Activated CD8-positive, alpha-beta memory T cell treated with anti-CD3 and anti-CD28 coated beads, Interleukin-2, amount 50 U/mL, for 1 hour (primary cell): ENCODE measurements at regions not wholly inside any gene's neighbourhood (a gene's known extent, or its start where the extent isn't known, plus 50 kb on each side); places are given as distances from the start of the nearest gene placed in this dataset.

Experiments
- DNase-seq: peaks from one replicate; pipeline ENCODE4 v3.0.0-alpha.2; 2020; ENCODE audit errors: extremely low read depth

DNA sequence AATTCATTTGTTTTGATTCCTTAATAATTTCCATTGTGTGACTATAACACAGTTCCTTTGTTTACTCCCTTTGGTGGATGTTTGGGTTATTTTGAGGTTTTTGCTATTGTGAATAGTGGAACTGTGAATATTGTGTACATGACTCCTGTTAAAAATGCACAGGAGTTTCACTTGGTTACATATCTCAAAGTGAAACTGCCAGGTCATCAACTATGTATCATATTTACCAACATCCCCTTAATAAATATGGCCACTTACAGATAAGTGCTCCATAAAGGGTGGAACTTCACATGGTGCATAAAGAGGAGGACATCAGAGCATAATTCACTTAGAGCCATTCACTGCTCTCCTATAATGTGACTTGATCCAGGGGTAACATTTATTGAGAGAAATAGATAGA is 328.9 kb downstream of the SEC23A start:
- no peak for DNase-seq

DNA sequence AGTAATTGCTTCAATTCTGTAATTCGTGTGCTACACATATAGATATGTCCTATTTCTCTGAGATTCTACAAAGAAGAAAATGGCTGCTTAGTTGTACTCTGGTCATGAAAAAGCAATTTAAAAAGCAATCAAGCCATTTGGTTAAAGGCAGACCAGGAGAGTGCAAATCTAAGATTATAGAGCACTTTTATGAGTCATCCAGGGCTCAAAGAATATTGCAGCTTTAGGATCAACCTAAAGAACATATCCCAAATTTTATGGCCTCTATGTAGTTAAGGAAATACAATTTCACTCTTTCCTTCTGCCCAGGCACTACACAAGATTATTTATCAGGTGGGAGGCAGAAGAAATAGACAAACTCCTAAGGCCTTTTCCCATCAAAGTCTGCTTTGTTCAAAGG is 332.8 kb downstream of the SEC23A start:
- DNase-seq: no peak

DNA sequence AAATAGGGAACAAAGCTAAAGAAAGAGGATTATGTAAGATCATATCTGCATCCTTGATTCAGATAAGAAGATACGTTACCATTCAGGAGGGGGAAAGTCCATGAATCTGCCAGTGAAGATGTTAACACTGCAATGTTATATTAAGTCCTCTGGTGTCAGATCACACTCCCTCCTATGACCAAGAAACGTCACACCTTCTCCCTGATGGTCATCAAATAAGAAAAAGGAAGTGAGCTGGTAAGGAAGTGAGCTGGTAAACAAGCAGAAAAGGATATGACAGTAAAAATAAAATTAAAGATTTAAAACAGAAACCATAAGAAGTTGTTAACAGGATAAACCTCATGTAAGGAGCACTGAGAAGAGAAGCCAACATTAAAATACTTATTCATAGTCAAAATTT is 340.2 kb downstream of the SEC23A start:
- no peak for DNase-seq

DNA sequence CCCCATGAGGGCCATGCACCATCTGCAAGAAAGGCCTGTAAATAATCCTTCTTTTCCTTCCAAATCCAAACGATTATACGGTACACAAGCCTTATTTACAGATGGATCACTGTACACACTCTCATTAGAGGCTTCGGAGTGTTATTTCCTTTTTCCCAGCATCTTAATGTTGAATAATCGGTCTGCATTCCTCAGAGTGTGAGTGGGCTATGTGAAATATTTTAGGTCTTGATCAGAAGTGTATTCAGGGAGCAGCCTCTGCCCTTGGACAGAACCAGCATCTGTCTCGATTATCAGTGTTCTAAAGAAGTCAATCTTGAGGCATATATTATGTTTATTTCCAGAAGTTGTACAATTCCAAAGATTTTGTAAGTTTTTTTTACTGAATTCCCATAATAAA is 340.6 kb downstream of the SEC23A start:
- DNase-seq: no peak

DNA sequence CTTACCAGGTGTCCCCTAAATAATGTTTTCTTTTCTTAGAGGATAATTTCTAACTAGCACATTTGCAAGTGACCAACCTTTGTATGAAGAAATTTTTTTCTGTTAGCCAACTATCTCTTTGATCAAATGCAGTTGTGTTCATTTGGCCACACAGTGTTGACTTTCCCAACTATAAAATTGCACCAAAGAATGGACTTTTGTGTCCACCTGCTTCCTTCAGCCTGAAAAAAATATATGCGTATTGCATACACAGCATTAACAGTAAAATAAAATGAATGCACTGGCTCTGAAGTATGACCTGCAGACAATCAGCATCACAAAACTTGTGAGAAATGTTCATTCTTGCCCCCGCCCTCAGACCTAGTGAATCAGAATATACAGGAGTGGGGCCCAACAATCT is 342.0 kb downstream of the SEC23A start:
- no peak for DNase-seq

DNA sequence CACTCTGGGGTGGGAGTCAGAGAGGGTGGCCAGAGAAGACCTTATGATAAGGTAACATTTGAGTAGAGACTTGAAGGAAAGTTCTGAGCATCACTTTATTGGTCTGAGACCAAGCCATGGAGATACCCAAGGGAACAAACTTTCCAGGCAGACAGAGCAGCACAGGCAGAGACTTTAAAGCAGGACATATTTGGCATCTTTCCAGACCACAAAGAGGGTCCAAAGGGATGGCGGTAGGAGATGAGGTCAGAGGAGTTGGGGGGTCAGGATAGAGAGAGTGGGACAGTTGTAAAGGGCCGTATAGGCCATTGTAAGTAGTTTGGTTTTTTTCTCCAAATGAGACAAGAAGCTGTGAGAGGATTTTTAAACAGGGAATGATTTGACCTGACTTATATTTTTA is 344.4 kb downstream of the SEC23A start:
- no peak for DNase-seq

DNA sequence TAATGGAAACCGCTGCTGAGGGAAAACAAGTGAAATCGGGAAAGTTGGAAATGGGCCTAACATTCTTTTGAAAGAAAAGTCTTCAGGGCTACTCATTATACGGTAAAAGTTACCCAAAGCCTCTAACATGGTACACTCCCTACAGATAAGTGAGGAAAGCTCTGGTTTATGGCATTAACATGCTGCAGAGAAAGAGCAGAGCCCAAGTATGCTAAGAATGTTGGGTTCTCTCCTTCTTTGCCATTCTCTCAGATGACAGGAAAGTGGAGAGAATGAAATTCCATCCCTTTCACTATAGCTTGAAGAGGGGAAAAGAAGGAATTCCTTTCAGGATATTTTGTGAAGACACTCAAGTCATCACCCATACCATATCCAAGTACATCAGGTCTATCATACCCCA is 348.0 kb downstream of the SEC23A start:
- no peak for DNase-seq

DNA sequence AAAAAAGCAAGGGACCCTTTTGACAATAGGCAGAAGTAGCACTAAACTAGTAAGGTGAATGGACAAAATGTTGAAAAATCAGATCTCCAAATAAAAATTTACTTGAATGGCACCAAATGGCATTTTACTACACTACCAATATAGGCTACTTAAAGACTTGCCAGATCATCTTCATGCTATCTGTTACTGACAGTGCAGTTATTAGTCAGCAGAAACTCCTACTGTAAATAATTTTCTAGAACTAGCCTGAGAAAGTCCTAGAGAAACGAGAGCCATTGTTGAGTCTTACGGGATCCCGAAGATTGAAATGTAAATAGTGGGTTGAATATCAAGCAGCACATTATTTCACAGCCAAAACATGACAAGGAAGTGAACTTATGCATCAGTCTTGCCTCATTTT is 350.3 kb downstream of the SEC23A start:
- DNase-seq: no peak

DNA sequence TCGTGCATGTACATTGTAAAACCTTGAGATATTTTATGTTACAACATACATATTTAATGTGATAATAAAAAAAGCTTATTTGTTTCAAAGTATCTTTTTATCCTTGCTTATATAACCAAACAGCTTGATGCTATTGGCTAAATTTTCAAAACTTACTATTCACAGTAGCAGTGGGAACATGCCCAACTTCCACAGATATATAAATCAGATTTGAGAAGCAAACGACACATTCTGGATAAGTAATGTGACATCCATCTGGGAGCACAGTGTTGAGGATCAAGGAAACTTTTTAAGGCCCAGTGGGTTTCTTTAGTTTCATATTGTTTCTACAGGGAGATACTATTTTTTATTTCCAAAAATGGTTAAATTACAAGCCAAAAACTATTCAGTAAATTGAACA is 350.7 kb downstream of the SEC23A start:
- DNase-seq: no peak

DNA sequence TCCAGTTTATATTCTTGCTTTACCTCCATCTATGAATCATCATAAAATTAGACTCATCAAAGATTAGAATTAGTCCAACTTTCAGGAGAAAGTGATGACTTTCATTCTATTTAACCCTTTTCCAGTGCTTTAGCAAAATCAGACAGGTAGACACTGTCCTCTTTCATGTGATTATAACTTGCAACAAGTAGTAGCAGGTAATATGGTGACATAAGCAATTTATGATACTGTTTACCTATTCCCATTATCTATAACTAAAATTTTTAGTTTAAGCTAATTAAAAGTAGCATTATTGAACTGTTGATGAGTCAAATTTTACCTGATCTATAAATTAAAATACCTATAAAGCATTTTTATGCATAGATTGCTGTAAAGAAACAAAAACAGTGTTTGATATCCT is 351.6 kb downstream of the SEC23A start:
- DNase-seq: no peak

DNA sequence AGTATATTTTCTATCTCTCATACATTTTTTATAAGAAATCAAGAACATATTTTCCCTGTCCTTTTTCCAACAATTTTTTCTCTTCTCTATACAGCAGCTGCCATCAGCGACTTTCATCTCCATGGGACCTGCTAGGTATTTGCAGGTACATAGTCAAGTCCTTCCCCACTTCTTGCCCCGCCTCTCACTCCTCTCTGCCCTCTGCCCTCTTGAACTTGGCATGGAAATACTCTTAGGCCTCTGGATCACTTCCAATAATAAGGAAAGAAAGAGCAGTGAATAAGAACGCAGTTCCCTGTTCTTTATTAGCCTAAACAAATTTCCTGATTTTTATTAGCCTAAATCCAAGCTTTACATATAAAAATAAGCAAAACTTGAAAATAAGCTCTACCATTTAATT is 353.1 kb downstream of the SEC23A start:
- no peak for DNase-seq

DNA sequence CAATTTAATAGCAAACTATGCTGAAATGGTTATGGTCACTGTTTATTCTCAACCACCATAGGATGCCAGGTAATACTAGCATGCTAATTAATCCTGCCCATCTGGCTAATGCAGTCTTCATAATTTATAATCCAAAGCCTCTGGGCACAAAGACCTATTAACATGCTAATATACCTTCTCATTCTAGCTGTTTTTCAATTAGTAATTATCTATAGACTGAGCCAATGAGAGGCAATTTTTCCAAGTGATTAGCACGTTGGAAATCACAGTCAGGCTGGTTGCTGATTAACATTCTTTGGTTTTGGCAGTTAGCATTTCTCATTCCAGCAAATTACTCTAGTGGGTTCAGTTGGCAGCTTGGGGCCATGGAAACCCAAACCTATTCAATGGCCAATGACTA is 357.2 kb downstream of the SEC23A start:
- DNase-seq: no peak

DNA sequence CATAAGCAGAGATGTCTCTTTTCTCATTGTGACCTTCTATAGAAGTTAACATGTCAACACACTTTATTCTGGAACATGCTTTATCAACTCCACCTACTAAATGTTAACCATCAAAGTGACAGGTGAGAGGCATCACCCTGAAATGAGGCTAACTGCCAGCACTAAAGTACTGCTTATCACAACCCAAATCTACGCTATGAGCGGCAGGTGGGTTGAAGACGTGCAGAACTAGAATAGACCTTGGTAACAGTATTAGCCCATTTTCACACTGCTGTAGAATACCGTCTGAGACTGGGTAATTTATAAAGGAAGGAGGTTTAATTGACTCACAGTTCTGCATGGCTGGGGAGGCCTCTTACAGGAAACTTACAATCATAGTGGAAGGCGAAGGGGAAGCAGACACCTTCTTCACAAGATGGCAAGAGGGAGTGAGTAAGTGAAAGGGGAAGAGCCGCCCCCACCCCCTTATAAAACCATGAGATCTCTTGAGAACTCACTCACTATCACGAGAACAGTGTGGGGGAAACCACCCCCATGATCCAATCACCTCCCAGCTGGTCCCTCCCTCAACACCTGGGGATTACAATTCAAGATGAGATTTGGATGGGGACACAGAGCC is 359.0 kb downstream of the SEC23A start:
- no peak for DNase-seq

DNA sequence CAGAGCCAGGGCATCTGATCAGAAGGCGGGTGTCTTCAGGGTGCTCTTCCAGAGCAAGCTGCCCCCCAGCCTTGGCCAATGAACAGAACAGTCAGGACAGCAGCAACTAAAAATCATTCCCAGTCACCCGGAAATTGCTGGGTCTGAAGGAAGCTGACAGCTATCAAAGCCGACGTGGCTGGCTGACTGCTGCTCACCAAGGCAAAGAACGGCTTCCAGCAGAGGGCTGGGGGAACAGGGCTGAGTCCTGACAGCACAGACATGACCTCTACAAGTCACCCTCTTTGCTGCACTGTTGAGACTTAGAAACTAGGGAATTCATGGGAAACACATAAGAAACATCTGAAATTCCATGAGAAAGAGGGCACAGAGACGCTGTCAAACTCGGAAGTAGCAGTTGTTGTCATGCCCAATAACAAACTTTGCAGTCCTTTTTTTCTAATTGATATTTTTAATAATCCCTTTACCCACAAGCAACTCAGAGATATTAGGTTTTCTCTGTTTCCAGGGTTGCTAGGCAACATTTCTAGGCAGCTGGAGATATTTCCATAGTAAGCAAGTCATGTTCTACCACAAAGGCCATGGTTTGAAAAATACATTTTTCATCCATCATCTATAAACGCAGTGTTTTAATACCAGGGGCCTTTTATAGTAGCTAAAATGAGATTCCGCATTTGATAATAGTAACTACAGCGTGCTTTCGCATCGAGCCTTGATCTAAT is 365.2 kb downstream of the SEC23A start:
- DNase-seq: no peak

DNA sequence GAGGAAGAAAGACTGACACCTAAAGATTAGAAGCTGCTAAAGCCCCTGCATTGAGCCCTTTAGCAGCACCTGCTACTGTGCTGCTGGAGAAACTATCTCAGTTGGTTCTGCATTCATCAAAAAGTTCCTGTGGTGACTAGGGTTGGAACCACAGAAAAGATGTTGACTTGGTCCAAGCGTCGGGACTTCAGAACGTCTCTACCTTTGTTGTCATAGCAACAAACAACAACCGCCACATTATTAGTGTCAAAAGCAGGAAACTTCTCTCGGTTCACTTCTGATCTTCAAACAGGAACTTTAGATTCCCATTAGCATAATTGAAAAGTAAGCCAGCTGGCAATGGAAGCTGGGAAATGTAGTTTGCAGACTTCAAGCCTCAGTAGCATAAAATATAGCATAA is 368.0 kb downstream of the SEC23A start:
- no peak for DNase-seq

DNA sequence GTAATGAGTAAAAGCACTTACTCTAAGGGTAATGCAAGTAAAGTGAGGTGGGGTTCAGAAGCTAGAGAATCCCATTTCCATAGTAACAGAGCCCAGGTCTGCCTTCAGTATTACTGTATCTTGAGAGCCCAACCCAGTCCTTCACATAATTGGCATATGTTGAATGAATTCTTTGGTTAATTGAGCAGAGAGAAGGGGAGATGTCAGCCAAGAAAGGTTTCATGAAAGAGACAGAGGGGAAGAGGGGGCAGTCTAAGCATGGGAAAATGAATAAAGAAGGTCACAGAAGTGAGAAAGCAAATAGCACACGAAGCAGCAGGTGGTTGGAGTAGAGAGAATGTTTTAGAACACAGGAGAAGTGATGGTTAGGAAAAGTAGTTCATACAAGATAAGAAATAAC is 371.1 kb downstream of the SEC23A start:
- no peak for DNase-seq

DNA sequence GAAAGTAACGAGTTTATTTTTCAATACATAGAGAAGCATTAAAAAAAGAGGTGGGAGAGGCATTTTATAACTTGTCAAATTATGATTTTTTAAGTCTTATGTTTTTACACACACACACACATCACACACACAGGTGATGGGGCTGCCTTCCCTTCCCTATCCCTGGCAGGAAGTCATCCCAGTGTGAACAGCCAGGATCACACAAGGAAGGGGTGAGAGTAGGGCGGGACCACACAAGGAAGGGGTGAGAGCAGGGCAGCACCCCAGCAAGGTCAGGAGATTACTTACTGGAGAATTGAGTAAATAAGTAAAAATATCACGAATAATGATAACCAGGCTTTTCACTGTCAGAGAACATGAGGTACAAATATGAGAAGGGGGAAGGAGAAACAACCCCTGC is 372.6 kb downstream of the SEC23A start:
- DNase-seq: no peak

DNA sequence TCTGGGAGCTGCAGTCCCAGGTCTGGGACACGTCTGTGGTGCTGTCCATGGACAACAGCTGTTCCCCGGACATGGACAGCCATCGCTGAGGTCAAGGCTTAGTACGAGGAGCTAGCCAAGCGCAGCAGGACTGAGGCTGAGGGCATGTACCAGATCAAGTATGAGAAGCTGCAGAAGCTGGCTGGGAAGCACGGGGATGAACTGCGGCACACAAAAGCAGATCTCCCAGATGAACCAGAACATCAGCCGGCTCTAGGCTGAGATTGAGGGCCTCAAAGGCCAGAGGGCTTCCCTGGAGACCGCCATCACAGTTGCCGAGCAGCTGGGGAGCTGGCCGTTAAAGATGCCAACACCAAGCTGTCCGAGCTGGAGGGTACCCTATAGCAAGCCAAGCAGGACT is 375.3 kb downstream of the SEC23A start:
- no peak for DNase-seq

DNA sequence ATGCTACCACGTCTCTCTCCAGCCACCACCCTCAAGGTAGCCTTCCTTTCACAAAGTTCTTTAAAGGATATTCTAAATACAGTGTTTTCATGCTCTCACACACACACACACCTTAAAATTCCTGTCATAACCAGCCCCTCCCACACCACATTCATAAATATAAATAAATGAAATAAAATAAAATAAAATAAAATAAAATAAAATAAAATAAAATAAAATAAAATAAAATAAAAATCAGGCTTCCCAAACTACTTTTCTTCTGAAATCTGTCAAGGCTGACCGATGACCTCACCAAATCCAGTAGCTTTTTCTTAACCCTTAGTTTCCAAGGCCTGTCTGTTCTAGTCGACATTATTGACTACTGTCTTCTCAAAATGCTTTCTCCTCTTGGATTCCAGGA is 378.4 kb downstream of the SEC23A start:
- DNase-seq: no peak

DNA sequence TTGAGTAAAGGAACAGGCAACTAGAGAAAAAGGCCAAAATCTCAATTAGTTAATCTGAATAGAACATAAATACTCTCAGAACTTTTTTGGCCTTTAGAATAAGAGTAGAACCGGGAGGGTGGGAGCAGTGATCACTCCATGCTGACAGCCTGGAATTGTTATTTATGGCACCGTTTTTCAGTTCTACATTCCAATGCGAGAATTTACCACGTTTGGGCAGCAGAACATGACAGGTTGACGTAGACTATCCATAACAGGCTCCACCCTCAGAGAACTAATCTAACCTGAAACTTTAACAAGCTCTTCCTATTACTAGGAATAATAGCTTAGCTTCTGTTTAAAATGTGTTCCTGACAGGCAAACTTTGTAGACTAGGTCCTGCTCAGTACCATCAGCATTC is 379.1 kb downstream of the SEC23A start:
- no peak for DNase-seq

DNA sequence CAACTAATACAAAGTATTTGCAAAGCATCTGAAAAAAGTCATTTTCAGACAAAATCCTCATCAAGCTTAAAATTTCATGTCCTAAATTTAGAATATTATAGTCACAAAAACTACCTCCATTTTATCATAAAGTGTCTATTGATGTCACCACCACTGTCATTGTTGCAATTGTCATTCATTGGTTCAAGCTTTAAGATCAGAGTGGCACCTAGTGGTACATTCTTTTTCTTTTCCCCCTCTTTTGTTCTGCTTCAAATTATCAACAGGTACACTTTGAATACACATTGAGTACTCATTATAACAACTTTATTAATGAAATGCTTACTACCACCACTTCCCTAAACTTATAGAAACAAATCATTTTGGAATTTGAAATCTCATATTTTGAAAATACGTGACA is 379.8 kb downstream of the SEC23A start:
- no peak for DNase-seq

DNA sequence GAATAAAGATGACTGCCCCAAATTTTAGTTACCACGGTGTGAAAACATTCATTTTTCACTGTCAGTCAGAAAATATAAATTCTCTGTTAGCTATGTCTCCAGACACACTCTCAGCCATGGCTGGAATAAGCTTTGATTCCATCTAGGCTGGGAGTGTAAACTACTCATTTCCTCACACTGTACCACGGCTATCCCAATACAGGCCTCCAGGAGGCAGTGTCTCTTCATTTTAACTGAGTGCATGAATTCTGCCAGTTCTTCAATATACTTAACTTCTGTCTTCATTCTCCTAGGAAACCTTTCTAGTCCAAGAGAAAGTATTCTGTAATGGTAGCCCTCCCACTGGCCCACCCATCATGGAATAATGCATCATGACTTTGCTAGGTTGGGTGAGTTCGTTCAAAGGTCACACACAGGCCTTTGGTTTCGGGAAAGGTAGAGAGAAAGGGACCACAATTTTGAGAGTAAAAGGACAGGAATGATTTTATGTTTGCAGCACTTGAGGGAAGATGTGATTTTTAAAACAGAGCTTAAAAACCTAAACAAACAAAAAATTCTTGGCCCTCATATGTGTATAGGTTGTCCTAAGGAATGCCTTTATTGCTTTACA is 381.1 kb downstream of the SEC23A start:
- no peak for DNase-seq

DNA sequence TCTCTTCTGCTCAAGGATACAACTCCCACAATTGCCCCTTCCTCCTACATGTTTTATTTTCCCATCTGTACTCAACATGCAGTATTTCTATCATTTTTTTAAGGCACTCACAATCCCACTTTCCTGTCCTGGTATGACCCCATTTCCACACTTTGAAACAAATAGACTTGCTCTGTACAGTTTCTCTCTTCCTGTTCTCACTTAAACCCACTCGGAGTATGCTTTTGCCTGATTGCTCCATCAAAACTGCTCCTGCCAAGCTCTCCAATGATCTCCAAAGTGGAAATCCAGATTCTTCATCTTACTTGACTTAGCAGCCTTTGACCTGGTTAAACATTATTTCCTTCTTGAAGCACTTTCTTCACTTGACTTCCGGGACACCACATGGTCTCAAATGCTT is 384.5 kb downstream of the SEC23A start:
- no peak for DNase-seq

DNA sequence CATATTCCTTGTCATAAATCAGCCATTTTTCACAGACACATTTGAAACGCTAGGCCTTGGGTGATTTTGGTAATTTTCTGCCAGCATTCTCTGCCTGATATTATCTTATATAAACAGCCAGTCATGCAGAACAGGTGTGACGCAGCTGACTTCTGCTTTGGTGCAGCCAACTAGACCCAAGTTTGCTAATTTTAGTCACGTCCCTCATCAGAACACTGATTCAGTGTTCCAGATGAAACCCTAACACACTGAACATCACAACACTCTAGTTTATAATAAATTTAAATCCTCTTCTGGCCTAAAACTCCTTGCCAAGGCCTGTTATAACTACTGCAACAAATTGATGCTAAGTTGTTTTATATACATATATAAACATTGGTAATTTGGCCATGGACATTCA is 386.1 kb downstream of the SEC23A start:
- no peak for DNase-seq
